Vagina (tissue), 2 donors: ENCODE measurements at regions not wholly inside any gene's neighbourhood (a gene's known extent, or its start where the extent isn't known, plus 50 kb on each side); places are given as distances from the start of the nearest gene placed in this dataset.

Experiments used
- CTCF ChIP-seq, 3 experiments: fragments of 450-650 bp in 2 of 3; fragments of 200-600 bp in 1 of 3; sonication (generic) in 1 of 3; IDR thresholded peaks; one replicate each; pipeline ENCODE4 v1.5.1; 2017 to 2019; ENCODE audit warnings: antibody characterized with exemption in 3 of 3, mild to moderate bottlenecking in 2 of 3, moderate library complexity in 2 of 3
- POLR2A ChIP-seq, 2 donors: fragments of 450-650 bp; IDR thresholded peaks; one replicate each; pipeline ENCODE4 v1.6.1; 2017; ENCODE audit warnings: antibody characterized with exemption in 2 of 2, mild to moderate bottlenecking in 2 of 2, moderate library complexity in 2 of 2

DNA sequence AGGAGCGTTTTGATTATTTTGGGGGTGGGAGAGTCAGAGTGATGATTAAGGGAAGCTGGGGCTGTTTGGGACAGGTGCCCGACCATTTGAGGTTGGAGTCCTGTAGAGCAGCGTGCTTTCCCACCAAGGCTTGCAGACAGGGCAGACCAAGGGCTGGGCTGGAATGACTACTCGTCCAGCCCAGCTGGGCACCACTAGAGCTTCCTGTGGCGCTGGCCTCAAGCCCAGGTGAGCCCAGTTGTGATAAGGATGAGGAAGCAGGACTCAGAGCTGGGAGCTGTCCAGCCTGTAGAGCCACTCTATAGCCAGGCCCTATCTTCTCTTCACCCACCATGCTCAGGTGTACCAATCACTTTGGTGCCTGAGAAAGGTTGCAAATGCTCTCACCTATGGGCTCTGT, 75.8 kb upstream of the ACAN start:
- no peak for TF ChIP-seq POLR2A (IDR thresholded peaks at IDR 0.05)
- no peak for TF ChIP-seq CTCF (IDR thresholded peaks at IDR 0.05)
